Mucosa of descending colon (tissue), 3 donors: ENCODE measurements at regions not wholly inside any gene's neighbourhood (a gene's known extent, or its start where the extent isn't known, plus 50 kb on each side); places are given as distances from the start of the nearest gene placed in this dataset.

Source experiments
- ATAC-seq: fragments of 200-7000 bp; cut with Tn5 transposase; one replicate; pipeline ENCODE4 v1.9.1; 2020; ENCODE audit warnings: mild to moderate bottlenecking, moderate library complexity
- DNase-seq, 3 donors: peaks; one replicate each; pipeline ENCODE4 v3.0.0-alpha.2; 2020
- H3K36me3 ChIP-seq: fragments of 200-600 bp; one replicate; pipeline ENCODE4 v1.8.0; 2021; ENCODE audit warnings: low read depth, mild to moderate bottlenecking
- H3K4me1 ChIP-seq: fragments of 200-600 bp; one replicate; pipeline ENCODE4 v1.8.0; 2021; ENCODE audit warnings: low read depth, mild to moderate bottlenecking
- H3K4me3 ChIP-seq: fragments of 200-600 bp; one replicate; pipeline ENCODE4 v1.8.0; 2021; ENCODE audit warnings: mild to moderate bottlenecking
- H3K9me3 ChIP-seq: fragments of 200-600 bp; one replicate; pipeline ENCODE4 v1.8.0; 2021; ENCODE audit warnings: mild to moderate bottlenecking
- CTCF ChIP-seq: fragments of 200-600 bp; IDR thresholded peaks from one replicate; pipeline ENCODE4 v1.8.0; 2022; ENCODE audit warnings: antibody characterized with exemption, mild to moderate bottlenecking
- intact Hi-C, 2 donors: fragments of 100-400 bp; cut with DNase I in 1 of 2; cut with micrococcal nuclease in 1 of 2; formaldehyde crosslinking; loops; one replicate each; pipeline versions ENCODE4 v1.11.0 to v1.11.1; 2022; cut with DNase I, micrococcal nuclease
- donor health status: DM: no; HTN: no; CAD: no; lungs with moderate emphysema.
- donor health status: DM: no; HTN: no; CAD: no.
- donor health status: DM: no; HTN: yes; CAD: no.

DNA sequence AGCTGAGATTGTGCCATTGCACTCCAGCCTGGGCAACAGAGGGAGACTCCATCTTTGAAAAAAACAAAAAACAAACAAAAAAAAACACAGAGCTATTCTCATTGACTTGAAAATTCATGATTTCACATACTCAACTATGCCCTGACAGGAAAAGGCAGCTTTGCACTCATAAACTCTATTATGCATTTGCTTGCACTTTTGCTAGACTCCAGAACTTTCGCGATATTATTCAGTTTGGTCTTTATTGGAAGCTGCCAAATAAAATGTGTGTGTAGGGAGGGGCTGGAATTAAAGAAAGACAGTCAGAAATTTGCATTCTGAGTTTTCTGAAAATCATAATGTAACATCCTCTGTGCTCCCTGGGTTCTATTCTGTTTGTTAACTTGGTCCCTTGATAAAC lies 635.1 kb upstream of the KLF12 start:
- DNase-seq (no peak), ATAC-seq (no peak)
- TF ChIP-seq CTCF, result no peak
- no peaks in the 10 kb centered on the region for H3K4me1 ChIP-seq
- intact Hi-C loops, result no loop called here
- no peaks in the 10 kb centered on the region for H3K36me3 ChIP-seq
- H3K4me3 ChIP-seq, result no peak overlapping the region
- no peaks in the 10 kb centered on the region for H3K9me3 ChIP-seq

- no peak for TF ChIP-seq CTCF
- H3K4me1 ChIP-seq, result no peaks in the 10 kb centered on the region
- H3K9me3 ChIP-seq, result no peaks in the 10 kb centered on the region
- H3K36me3 ChIP-seq, result no peaks in the 10 kb centered on the region
- no peak for ATAC-seq
- H3K4me3 ChIP-seq, result no peak overlapping the region
- no peak for DNase-seq
- intact Hi-C loops, result no loop called here
Observed at GRCh38 chr13:74768521-74769085, 634.4 kb upstream of the KLF12 start.

GRCh38 chr13:74767050-74767449 lies 632.8 kb upstream of the KLF12 start:
- no peak for ATAC-seq
- no peak for TF ChIP-seq CTCF

GRCh38 chr13:74765955-74766354 lies 631.8 kb upstream of the KLF12 start:
- TF ChIP-seq CTCF, result no peak
- H3K4me1 ChIP-seq, result no peaks in the 10 kb centered on the region
- DNase-seq (no peak), ATAC-seq (no peak)
- H3K36me3 ChIP-seq, result no peaks in the 10 kb centered on the region
- no peak overlapping the region for H3K4me3 ChIP-seq
- H3K9me3 ChIP-seq, result no peaks in the 10 kb centered on the region
- intact Hi-C loops, result no loop called here

More at GRCh38 chr13:74767050-74767449, 632.8 kb upstream of the KLF12 start:
- DNase-seq, result no peak
- no peak overlapping the region for H3K4me3 ChIP-seq
- intact Hi-C loops, result no loop called here
- H3K9me3 ChIP-seq, result no peaks in the 10 kb centered on the region
- H3K36me3 ChIP-seq, result no peaks in the 10 kb centered on the region
- H3K4me1 ChIP-seq, result no peaks in the 10 kb centered on the region

DNA sequence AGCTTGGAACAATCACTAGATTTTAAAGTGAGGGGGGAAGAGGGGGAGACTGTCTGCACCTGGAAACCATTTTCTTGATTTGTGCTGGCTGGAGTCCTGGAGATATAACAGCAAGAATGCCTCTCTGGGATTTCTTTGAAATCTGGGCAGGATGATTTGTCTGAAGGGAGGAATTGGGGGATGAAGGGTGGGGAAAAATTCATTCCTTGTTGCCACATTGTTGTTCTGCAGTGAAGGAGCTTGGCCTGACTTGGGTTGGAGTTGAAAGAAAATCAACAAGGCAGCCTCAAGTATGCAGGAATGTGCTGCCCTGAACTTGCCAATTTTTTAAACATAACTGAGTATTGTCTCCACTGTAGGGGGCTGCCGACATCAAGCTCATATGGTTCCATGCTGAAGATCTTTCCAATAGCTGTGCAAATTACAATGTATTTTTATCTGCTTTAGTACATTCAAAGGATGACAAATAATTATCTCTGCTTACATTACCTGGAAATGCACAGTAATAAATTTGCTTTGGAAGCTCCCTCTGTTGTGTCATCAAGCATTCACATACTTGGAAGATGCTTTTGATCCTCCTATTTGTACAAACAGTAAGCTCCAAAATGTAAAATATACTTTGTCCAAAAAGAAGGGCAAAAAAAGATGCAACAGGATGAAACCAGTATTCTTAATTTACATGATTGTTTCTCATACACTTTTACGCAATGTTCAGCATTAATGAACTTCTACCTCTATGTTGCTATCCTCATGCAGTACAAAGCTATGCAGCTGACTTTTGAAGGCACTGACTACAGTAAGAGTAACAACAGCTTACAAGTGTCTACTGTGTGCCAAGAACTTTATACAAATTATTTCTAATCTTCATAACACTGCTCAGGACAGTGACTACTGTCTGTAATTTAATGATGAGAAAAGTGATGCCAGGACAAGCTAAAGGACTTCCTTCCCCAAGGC lies 627.9 kb upstream of the KLF12 start:
- TF ChIP-seq CTCF, result no peak
- intact Hi-C loops, result no loop called here

More for the DNA sequence above, 627.9 kb upstream of the KLF12 start:
- H3K4me3 ChIP-seq, result no peak overlapping the region
- no peaks in the 10 kb centered on the region for H3K4me1 ChIP-seq
- H3K36me3 ChIP-seq, result no peaks in the 10 kb centered on the region
- no peaks in the 10 kb centered on the region for H3K9me3 ChIP-seq
- no peak for ATAC-seq
- no peak for DNase-seq
